ENCODE measurements at regions not wholly inside any gene's neighbourhood (a gene's known extent, or its start where the extent isn't known, plus 50 kb on each side); places are given as distances from the start of the nearest gene placed in this dataset.

GRCh38 chr6:8589941-8590729 lies 154.8 kb upstream of the SLC35B3 start:
- peak; percentile 6 for DNase-seq (ENCODE audit: low spot score)

- no peak for DNase-seq (ENCODE audit: low spot score)
Measured at GRCh38 chr6:8588176-8588575, 152.8 kb upstream of the SLC35B3 start.

- DNase-seq (ENCODE audit: low spot score) = no peak
Measured at GRCh38 chr6:8583291-8583690, 147.9 kb upstream of the SLC35B3 start.

- DNase-seq (ENCODE audit: low spot score) = no peak
Measured at GRCh38 chr6:8579372-8579771, 144.0 kb upstream of the SLC35B3 start.

GRCh38 chr6:8578006-8578405 lies 142.7 kb upstream of the SLC35B3 start:
- DNase-seq (ENCODE audit: low spot score) = no peak

- DNase-seq (ENCODE audit: low spot score) = no peak
Measured at GRCh38 chr6:8574749-8575468, 139.6 kb upstream of the SLC35B3 start.

- no peak for DNase-seq (ENCODE audit: low spot score)
Measured at GRCh38 chr6:8574311-8574710, 139.0 kb upstream of the SLC35B3 start.

- no peak for DNase-seq (ENCODE audit: low spot score)
Measured at GRCh38 chr6:8570256-8570920, 135.0 kb upstream of the SLC35B3 start.

- DNase-seq (ENCODE audit: low spot score) = no peak
Measured at GRCh38 chr6:8562125-8562524, 126.8 kb upstream of the SLC35B3 start.

GRCh38 chr6:8558953-8559352 lies 123.6 kb upstream of the SLC35B3 start:
- DNase-seq (ENCODE audit: low spot score) = no peak

- DNase-seq (ENCODE audit: low spot score) = no peak
Measured at GRCh38 chr6:8557014-8557748, 121.8 kb upstream of the SLC35B3 start.

GRCh38 chr6:8556370-8557013 lies 121.1 kb upstream of the SLC35B3 start:
- DNase-seq (ENCODE audit: low spot score) = peak; percentile 8

- no peak for DNase-seq (ENCODE audit: low spot score)
Measured at GRCh38 chr6:8551993-8552392, 116.6 kb upstream of the SLC35B3 start.

GRCh38 chr6:8551386-8551785 lies 116.0 kb upstream of the SLC35B3 start:
- DNase-seq (ENCODE audit: low spot score) = no peak

- DNase-seq (ENCODE audit: low spot score) = no peak
Measured at GRCh38 chr6:8549074-8549790, 113.9 kb upstream of the SLC35B3 start.

- no peak for DNase-seq (ENCODE audit: low spot score)
Measured at GRCh38 chr6:8546496-8546895, 111.2 kb upstream of the SLC35B3 start.

GRCh38 chr6:8545336-8545735 lies 110.0 kb upstream of the SLC35B3 start:
- no peak for DNase-seq (ENCODE audit: low spot score)

GRCh38 chr6:8543714-8544113 lies 108.4 kb upstream of the SLC35B3 start:
- DNase-seq (ENCODE audit: low spot score) = no peak

- DNase-seq (ENCODE audit: low spot score) = peak; percentile 5
Measured at GRCh38 chr6:8539453-8539852, 104.1 kb upstream of the SLC35B3 start.

GRCh38 chr6:8536122-8536521 lies 100.8 kb upstream of the SLC35B3 start:
- no peak for DNase-seq (ENCODE audit: low spot score)

GRCh38 chr6:8535519-8535918 lies 100.2 kb upstream of the SLC35B3 start:
- no peak for DNase-seq (ENCODE audit: low spot score)

All from HuH-7 (cell line).